GM20000 (cell line): ENCODE measurements at regions not wholly inside any gene's neighbourhood (a gene's known extent, or its start where the extent isn't known, plus 50 kb on each side); places are given as distances from the start of the nearest gene placed in this dataset.

ENCODE experiments used
- DNase-seq: peaks from one replicate; pipeline ENCODE4 v3.0.0; 2012; ENCODE audit warnings: low spot score
- CTCF ChIP-seq: IDR thresholded peaks from 2 replicates; pipeline ENCODE4 v1.5.1; 2012; ENCODE audit warnings: mild to moderate bottlenecking, control low read depth; ENCODE audit errors: extremely low read depth, missing control alignments

GRCh38 chr12:80045594-80045993 is 53.7 kb upstream of the OTOGL start:
- TF ChIP-seq CTCF: no peak
- DNase-seq: no peak

- no peak for DNase-seq
- TF ChIP-seq CTCF: no peak
Observed at GRCh38 chr12:80044694-80045046, 54.7 kb upstream of the OTOGL start.

- no peak for TF ChIP-seq CTCF
- DNase-seq: no peak
Observed at GRCh38 chr12:80041692-80042091, 57.6 kb upstream of the OTOGL start.

GRCh38 chr12:80041071-80041470 is 58.3 kb upstream of the OTOGL start:
- no peak for TF ChIP-seq CTCF
- DNase-seq: no peak

- no peak for DNase-seq
- TF ChIP-seq CTCF: no peak
Observed at GRCh38 chr12:80040075-80040738, 59.1 kb upstream of the OTOGL start.

- DNase-seq: no peak
- TF ChIP-seq CTCF: no peak
Observed at GRCh38 chr12:80038062-80038560, 61.2 kb upstream of the OTOGL start.

GRCh38 chr12:80033448-80033847 is 65.9 kb upstream of the OTOGL start:
- DNase-seq: no peak

More at GRCh38 chr12:80033448-80033847, 65.9 kb upstream of the OTOGL start:
- no peak for TF ChIP-seq CTCF
